ENCODE measurements at regions not wholly inside any gene's neighbourhood (a gene's known extent, or its start where the extent isn't known, plus 50 kb on each side); places are given as distances from the start of the nearest gene placed in this dataset.
"Not testable (repeated sequence)": the region's sequence is repeated elsewhere in the genome, so short reads cannot be mapped to it uniquely, and the experiment has no call there.

DNA sequence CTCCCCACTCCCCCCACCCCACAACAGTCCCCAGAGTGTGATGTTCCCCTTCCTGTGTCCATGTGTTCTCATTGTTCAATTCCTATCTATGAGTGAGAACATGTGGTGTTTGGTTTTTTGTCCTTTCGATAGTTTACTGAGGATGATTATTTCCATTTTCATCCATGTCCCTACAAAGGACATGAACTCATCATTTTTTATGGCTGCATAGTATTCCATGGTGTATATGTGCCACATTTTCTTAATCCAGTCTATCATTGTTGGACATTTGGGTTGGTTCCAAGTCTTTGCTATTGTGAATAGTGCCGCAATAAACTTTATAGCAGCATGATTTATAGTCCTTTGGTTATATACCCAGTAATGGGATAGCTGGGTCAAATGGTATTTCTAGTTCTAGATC is 106.6 kb upstream of the WIPF3 start:
- TF ChIP-seq, protein P1, sequence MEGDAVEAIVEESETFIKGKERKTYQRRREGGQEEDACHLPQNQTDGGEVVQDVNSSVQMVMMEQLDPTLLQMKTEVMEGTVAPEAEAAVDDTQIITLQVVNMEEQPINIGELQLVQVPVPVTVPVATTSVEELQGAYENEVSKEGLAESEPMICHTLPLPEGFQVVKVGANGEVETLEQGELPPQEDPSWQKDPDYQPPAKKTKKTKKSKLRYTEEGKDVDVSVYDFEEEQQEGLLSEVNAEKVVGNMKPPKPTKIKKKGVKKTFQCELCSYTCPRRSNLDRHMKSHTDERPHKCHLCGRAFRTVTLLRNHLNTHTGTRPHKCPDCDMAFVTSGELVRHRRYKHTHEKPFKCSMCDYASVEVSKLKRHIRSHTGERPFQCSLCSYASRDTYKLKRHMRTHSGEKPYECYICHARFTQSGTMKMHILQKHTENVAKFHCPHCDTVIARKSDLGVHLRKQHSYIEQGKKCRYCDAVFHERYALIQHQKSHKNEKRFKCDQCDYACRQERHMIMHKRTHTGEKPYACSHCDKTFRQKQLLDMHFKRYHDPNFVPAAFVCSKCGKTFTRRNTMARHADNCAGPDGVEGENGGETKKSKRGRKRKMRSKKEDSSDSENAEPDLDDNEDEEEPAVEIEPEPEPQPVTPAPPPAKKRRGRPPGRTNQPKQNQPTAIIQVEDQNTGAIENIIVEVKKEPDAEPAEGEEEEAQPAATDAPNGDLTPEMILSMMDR (IDR thresholded peaks at IDR 0.05) = not testable (repeated sequence)
- not testable (repeated sequence) for TF ChIP-seq POLR2A (IDR thresholded peaks at IDR 0.05)

All from testis (tissue), 2 donors.